HG02642 (cell line): ENCODE measurements at regions not wholly inside any gene's neighbourhood (a gene's known extent, or its start where the extent isn't known, plus 50 kb on each side); places are given as distances from the start of the nearest gene placed in this dataset.

Source experiments
- ATAC-seq: cut with Tn5 transposase; IDR thresholded peaks from one replicate; pipeline ENCODE4 v1.9.1; 2021; ENCODE audit warnings: mild to moderate bottlenecking; ENCODE audit not compliant: unreplicated experiment, poor library complexity

DNA sequence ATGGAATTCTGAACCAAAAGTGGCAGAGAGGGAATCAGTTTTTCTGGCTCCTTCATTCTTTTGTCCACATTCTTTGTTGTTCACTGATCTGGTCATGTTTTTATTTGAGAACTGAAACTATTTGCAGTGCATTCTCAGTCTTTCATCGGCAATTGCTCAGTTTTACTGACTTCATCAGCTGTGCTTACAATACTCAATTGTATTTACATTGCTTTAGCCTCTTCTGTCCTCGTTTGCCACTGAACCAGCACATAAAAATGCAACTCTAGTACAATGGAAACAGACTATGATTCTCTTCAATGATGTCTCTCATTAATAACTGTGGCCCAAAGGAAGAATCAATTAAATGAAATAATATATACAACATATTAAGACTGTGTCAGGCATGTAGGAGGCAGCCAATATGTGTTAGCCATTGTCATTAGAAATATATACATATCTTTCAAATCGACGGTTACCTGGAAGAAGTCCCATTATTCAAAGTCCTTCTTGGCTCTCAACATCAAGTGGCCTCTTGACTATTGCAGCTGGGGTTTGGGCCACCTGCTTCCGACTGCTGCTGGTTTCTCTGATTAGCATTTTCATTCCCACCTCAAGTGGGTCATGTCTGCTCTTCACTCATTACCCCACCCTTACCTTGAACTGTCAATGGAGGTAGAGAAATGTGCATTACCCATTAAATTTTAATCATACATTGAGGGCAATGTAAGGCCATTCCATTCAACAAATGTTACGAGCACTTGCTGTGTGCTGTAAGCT, 600.1 kb downstream of the INSC start:
- ATAC-seq: no peak

DNA sequence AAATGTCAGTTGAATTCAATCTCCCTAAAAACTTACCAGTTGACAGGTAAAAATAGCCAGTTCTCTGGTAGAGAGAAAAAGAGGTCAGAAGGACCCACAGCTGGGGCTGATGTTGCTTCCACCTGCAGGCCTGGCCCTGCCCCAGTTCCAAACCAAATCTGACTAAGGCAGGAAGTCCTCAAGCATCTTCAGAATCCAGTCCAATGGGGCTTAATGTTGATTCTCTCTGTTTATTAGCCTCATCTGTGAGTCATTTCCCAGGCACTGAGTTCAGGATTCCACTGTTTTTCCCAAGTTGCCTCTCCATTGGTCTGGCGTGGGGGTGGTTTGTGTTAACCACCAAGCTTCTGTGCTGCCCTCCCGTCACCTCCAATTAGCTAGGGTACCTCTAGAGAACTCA, 601.8 kb downstream of the INSC start:
- ATAC-seq: no peak

DNA sequence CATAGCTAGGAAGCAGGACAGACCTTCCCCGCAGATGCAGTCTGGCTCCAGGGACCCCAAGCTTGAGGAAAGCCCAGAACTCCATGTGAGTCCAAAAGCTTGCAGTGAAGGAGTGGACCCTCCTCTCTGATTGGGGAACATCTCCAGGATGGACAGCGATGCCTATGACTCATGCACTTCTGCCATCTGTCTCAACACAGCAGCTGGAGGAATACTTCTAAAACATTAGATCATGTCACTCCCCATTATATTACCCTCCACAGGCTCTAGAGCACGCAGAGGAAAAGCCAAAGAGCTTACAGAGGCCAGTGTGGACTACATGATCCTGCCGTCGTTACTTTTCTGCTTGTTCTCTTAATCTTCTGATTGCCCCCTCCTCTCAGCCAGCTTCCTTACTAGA, 605.7 kb downstream of the INSC start:
- ATAC-seq: no peak

DNA sequence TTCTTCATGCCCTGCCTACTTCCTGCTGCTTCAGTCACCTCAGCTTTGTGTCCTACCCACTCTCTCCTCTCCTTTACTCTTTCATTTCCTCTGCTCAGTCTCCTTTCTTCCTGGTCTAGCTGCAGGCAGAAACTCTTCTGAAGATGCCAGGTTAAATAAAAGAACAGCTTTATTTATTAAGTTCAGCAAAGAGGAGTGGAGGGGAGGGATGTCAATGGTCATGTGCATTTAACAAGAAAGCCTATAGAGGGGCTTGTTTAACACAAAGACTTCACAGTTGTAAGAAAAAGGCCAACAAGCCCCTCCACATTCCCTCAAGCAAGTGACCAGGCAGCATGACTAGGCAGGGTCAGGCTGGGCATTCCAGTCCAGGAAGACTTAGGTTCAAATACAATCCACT, 609.2 kb downstream of the INSC start:
- ATAC-seq: no peak

DNA sequence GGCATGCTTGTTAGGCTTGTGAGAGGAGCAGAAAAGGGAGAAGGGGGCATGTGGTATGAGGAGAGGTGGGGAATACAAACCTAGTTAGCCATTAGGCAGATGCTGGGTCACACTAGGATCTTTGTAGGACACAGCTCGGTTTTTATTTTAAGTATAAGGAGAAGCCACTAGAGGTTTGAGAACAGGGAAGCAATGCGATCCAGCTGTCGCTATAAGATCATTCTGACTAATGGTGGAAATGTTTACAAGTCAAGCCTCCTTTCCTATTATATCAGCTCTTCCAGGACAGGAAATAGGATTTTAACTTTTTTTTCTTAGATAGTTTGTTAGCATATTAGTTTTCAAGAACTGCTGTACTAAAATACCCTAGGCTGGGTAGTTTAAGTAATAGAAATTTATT, 609.9 kb downstream of the INSC start:
- no peak for ATAC-seq

DNA sequence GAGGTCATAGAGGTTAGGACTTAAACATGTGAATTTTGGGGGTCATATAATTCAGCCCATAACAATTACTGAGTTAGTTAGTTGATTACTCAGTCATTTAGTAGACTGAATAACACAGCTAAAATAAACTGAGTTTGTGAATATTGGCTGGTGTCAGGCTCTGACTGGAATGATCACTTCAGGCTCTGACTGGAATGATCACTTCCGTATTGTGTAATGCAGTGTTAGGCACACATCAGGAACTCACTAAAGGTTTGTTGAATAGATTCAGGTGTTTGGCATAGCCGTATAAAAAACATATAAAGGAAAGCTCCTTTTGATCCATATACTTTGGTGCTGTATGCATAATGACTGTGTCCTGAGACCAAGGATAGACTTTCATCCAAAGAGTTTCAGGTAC, 610.5 kb downstream of the INSC start:
- no peak for ATAC-seq

DNA sequence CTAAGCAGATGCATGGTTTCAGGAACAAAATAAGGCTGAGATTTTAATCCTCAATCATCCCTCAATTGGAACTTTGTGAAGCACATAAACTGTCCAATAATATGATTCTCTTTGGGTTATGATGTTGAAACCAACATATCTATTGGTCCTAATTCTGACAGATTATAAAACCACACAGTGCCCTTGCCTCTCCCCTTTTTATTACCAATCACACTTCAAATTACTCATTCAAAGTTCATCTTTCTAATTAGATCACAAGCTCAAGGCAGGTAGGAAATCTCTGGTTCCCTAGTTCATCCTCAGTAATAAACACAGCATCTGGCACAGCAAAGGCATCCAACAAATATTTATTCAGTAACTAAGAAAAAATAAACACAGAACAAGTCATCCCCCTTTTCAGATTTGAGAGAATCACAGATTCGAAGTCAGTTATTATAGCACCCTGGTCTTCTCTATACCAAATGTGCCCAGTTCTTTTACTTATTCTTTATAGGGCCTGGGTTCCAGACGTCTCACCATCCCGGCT, 611.6 kb downstream of the INSC start:
- ATAC-seq: no peak

DNA sequence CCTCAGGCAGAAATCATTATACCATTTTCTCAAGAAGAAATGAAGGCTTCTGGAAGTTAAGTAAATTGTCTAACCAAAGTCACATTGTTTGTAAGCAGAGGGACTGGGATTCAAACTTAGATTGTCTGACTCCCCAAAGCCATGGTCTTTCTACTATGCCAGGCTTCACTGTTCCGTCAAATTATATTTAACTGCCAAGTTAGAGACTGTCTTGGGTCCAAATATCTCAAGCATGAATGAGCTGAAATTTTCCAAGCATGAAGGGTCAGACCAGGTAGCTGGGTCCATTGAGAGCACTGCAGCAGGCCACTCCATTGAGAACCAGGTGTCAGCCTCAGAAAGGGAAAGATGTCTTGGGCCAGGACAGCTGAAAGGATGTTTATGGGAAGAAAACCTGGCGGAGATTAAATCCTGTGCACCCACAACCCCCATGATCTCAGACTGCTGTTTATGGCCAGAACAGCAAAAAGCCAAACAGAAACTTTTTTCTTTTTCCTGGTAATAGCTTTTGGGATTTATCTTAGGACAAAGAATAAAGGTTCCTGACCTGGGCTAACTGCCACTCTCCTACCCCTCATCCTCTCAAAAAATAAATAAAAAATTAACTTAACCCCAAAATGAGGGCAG, 612.3 kb downstream of the INSC start:
- ATAC-seq: no peak

DNA sequence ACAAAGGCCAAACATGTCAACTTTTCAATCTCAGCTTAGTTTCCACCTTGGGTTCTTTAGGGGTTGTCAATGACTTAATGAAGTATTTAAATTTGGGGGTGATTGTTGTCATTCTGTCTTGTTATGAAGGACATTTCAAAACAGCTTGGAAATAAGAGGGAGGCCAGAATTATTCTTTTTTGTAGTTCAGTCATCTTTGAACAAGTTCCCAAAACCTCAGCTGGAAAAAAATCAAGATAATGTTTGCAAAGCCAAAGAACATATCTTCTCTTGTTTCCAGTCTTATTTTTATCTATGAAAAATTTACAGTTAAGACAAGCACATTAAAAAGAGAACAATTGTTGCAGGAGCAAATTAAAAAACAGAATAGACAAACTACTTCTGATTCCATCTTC, 612.8 kb downstream of the INSC start:
- ATAC-seq: no peak

DNA sequence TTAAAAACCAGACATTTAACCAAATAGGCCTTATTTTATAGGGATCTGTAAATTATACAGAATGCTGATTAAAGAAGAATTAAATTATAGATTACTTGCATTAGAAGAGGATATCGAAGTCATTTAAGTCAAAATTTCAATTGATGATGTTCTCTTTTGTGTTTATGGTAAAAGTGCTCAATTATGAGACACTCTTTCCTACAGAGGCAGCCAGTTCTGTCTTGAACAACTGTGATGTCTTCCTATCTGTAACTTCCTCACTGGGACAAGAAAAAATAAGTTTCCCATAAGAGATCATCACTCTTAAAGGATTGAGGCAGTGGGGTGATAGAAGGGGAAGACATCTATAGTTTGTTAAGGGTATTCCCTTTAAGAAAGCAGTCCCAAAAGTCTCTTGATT, 613.5 kb downstream of the INSC start:
- ATAC-seq: no peak

DNA sequence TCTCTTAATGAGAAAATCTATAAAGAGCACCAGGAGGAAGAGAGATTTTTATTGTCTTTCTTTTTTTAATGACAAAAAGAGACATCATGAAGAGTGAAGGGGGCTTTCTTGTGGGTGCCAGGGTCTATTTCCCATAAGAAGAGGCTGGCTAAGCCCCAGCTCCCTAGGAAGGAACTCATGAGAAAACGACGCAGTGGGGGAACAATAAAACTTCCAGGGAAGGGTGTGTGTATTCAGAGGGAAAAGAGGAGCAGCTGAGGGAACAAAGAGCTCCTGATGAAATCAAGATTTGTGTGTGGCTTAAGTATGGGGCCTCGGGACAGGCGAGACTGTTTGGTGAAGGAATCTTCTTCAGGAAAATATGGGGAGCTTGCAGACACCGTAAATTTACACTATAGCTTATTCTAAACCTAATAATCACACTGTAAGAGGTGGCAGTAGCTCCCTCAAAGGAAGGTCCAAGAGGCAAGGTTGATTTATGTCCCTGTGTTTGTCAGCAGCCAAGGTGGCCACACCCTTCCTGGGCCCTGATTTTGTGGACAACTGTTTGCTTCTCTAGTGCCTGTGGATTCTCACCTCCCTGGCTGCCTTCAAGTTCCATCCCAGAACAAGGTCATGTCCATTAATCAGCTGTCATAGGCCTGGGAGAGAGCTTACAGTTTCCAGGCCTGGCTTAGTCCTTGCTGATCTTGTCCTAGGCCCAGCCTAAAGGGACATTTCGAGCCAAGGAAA, 615.7 kb downstream of the INSC start:
- ATAC-seq: no peak

DNA sequence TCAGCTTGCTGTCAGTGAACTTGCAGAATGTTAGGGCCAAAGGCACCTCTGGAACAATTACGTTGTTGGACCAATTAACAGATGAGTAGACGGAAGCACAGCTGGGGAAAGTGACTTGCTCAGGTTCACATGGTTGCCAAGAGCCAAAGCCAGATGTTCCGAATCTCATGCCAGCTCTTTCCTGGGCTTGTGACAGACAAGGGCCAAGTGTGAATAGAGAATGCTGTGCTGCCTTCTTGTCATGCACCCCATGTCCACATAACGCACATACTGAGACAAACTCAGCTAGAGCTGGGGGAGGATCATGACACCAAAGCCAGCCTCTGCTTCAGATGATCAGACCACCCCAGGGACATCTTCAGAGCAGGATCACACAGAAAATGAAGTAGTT, 616.3 kb downstream of the INSC start:
- ATAC-seq: no peak

DNA sequence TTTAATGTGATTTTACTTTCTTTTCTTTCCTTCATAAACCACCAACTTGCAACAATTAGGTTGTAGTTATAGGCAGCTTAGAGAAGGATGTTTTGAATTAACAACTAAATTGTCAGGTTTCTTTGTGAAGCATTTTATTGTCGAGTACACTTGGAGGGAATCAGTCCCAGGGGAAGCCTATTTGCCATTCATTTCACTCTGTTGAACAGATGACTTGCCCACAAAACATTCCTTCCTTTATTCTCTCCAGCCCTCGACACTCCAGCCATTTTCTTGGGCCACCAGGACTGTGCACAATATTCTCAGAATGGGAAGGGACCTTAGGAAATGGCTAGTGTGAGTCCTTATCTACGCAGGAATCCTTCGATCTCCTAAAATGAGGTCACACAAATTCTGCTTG, 620.6 kb downstream of the SOX6 start:
- no peak for ATAC-seq

DNA sequence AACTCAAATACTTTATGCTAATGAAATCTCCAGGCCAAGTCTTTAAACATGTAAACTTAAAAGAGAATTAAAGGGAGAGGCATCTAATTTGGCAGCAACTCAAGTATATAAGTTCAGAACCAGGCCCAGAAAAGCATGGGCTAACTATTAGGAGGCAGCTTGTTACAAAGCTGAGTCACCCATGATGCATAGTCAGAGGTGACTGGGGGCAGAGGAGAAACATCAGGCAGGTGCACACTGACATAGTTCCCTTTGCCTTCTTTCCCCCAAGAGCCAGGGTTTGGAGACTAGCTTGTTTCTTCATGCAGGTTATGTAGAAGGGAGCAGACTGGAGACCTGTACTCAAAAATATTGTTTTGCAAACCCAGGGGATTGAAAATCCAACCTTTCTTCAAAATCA, 619.0 kb downstream of the SOX6 start:
- ATAC-seq: no peak

DNA sequence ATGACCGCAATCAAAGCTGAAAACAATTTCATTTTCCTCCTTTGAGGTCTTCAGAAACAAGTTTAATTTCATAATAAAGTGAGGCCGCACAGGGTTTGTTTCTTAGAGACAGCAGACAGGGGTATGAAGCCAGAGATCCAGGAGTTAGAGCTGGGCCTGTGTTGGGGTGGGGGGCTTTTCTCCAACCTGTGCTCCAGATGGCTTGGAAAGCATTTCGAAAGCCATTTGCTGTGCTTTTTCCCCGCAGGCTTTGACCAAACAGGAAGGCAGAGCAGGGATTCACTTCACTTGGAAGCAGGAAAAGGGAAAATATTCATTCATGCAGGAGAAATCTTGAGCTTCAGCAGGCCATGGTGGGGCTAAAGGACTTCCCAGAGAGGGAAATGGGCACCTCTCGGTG, 617.4 kb downstream of the SOX6 start:
- no peak for ATAC-seq

DNA sequence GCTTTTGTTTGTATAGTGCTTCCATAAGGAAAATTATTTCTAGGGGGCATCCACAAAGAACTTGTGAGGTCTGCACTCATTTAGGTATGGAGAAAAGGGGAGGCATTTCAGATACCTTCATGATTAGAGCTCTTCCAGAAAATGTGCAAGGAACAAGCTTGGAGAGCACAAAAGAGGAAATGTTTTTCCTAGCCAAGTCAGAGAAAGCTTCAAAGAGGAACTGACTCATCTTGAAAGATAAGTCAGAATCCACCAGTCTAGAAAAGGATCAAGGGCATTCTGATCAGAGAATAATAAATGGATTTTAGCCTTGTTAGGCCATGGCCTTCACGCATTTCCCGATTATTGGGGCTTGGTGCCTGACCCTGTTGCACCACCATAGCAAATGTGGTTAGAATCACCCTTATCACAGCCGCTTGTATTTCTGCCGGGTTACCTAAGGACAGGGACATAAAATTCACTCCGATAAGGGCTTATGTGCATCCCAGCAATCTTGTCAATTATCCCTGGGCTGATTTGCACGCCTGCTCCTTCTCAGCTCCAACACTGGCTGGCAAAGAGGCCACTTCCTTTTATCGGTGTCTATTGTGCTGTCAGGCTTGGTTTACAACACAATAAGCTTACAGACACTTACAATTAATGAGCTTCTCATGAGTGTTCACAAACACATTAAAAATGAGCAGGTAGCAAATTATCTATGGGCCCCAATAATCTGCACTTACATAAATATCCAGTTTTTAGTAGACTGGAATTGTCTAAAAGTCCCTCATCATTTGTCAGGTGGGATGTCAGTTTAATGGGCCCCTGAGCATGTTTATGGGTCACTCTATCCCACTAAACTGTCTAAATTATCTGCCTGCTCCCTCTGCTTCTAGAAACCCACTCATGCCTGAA, 613.5 kb downstream of the SOX6 start:
- ATAC-seq: no peak

DNA sequence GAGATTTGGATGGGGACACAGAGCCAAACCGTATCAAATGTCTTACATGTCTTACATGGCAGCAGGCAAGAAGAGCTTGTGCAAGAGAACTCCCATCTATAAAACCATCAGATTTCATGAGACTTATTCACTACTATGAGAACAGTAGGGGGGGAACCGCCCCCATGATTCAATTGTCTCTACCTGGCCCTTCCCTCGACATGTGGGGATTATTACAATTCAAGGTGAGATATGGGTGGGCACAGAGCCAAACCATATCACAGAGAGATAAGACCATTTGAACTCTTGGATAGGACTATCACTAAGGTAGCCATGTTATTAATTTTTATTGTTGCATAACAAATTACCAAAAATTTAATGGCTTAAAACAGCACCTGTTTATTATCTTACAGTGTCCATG, 611.7 kb downstream of the SOX6 start:
- no peak for ATAC-seq

DNA sequence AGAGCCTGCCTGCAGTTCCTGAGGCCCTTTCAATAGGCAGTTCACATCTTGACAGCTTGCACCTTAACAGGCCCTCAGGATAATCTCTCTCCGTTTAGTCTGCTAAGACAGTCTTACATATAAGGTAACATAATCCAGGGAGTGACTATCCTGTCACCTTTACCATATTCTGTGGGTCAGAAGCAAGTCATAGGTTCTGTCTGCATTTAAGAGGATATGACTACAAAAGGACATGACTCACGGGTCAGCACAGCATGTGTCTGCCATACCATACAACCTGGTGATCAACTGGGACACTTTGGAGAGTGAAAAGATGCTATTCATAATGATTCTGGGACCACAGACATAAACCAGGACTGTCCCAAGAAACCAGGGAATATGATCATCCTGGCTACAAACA, 611.1 kb downstream of the SOX6 start:
- ATAC-seq: no peak

DNA sequence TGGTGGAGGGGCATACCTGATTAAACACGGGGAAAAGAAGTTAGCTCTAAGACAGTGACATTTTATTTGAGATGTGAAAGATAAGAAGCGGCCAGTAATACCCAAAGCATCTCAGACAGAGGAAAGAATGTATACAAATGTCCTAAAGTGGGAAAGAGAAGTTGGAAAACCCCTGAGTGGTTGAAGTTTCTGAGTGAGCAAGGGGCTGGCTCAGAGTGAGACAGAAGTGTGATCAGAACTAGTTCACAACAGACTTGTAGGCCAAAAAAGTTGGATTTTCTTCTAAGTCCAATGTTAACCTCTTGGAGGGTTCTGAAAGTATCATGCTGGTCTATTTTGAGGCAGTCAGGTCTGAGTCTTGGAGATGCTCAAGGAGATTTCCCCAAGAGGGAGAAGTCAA, 608.7 kb downstream of the SOX6 start:
- no peak for ATAC-seq

DNA sequence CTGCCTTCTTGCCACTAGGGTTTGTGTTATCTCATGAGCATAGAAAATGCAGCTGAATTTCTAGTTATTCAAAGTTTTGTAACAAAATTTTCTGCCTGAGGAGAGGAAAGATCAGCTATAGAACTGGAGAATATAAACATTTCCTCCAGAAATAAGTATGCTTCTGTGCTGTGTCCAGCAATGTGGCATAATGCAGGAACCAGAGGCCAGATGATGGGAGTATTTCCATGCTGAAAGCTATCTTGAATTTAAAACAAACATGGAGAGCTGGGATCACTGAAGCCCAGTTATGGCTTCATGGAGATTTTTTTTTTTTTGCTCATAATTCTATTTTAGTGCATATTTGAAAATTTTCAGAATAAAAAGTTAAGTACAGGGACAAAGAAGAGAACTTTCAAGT, 608.2 kb downstream of the SOX6 start:
- ATAC-seq: no peak
